Brain microvascular endothelial cell (primary cell): ENCODE measurements at regions not wholly inside any gene's neighbourhood (a gene's known extent, or its start where the extent isn't known, plus 50 kb on each side); places are given as distances from the start of the nearest gene placed in this dataset.

Source experiments
- DNase-seq: peaks from one replicate; pipeline ENCODE4 v3.0.0-alpha.2; 2020
- H3K27ac ChIP-seq: fragments of 250-450 bp; sonication (Bioruptor Pico); 2 replicates; pipeline ENCODE4 v1.5.1; 2020; ENCODE audit warnings: mild to moderate bottlenecking, moderate library complexity
- H3K27me3 ChIP-seq: fragments of 250-450 bp; sonication (Bioruptor Pico); replicated peaks from 2 replicates; pipeline ENCODE4 v1.5.1; 2020; ENCODE audit warnings: mild to moderate bottlenecking
- H3K36me3 ChIP-seq: fragments of 250-450 bp; sonication (Bioruptor Pico); replicated peaks from 2 replicates; pipeline ENCODE4 v1.5.1; 2020; ENCODE audit warnings: mild to moderate bottlenecking
- H3K4me3 ChIP-seq: 2 replicates; pipeline ENCODE4 v1.5.1; 2011; ENCODE audit warnings: low read depth, mild to moderate bottlenecking, control low read depth, low read length, moderate library complexity
- in situ Hi-C: cut with HindIII; loops from 2 replicates; pipeline ENCODE4 v1.10.0; 2017; ENCODE audit warnings: low sequenced_read_pairs, low pct_ligation_motif_present
- TF ChIP-seq, protein P1 (sequence below): IDR thresholded peaks from 2 replicates; pipeline ENCODE4 v1.5.1; 2011; ENCODE audit warnings: low read depth, mild to moderate bottlenecking, moderate library complexity, low read length, control low read depth, inconsistent platforms; ENCODE audit errors: missing control alignments

DNA sequence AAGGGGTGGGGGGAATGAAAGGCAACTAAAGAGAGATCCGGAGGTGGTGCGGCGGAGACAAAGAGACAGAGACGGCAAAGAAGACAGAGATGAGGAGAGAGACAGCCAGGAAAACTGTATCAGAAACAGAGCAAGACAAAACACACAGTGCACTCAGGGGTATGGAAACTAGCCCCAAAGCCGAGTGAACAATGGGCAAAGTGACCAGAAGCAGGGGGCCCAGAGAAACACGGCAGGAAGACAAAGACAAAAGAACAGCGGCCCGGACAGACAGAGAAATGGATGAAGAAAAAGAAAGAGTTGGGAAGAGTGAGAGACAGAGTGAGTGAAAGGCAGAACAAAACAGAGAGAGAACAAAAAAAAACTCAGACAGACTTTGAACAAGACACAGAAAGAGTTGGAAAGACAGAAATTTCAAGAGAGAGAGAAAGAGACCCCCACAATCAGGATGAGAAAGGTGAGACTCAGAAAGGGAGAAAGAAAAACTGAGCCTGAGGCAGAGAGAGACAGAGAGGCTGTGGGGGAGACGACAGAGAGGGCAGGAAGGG, 60.6 kb upstream of the PAX2 start:
- peaks cover 67% of the 10 kb centered on the region for H3K27me3 ChIP-seq
- H3K36me3 ChIP-seq: no peaks in the 10 kb centered on the region
- DNase-seq: no peak
- in situ Hi-C loops: no loop called here
- TF ChIP-seq, protein P1, sequence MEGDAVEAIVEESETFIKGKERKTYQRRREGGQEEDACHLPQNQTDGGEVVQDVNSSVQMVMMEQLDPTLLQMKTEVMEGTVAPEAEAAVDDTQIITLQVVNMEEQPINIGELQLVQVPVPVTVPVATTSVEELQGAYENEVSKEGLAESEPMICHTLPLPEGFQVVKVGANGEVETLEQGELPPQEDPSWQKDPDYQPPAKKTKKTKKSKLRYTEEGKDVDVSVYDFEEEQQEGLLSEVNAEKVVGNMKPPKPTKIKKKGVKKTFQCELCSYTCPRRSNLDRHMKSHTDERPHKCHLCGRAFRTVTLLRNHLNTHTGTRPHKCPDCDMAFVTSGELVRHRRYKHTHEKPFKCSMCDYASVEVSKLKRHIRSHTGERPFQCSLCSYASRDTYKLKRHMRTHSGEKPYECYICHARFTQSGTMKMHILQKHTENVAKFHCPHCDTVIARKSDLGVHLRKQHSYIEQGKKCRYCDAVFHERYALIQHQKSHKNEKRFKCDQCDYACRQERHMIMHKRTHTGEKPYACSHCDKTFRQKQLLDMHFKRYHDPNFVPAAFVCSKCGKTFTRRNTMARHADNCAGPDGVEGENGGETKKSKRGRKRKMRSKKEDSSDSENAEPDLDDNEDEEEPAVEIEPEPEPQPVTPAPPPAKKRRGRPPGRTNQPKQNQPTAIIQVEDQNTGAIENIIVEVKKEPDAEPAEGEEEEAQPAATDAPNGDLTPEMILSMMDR: no peak
- no peak overlapping the region for H3K27ac ChIP-seq
- H3K4me3 ChIP-seq: no peak overlapping the region

DNA sequence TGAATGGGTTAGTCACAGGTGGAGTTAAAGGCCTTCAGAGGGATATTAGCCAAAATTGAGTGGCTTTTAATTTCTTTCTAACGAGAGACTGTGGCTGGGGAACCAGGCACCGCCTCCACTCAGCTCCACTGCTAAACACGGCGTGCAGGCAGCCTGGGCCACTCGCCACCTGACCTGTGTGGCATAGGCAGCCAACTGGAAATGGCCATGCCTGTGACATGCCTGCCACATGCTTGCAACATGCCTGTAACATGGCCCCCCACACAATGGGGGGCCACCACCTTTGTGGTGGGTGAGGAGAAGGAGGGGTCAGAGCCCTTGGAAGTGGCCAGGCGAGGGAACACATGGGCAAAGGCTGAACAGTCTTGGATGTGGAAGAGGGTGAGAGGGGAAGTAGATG, 60.1 kb upstream of the PAX2 start:
- Histone ChIP-seq H3K27ac (no peak overlapping the region), H3K27me3 (peaks cover 67% of the 10 kb centered on the region), H3K36me3 (no peaks in the 10 kb centered on the region), H3K4me3 (no peak overlapping the region)
- TF ChIP-seq, protein P1: no peak
- in situ Hi-C loops: no loop called here
- no peak for DNase-seq

DNA sequence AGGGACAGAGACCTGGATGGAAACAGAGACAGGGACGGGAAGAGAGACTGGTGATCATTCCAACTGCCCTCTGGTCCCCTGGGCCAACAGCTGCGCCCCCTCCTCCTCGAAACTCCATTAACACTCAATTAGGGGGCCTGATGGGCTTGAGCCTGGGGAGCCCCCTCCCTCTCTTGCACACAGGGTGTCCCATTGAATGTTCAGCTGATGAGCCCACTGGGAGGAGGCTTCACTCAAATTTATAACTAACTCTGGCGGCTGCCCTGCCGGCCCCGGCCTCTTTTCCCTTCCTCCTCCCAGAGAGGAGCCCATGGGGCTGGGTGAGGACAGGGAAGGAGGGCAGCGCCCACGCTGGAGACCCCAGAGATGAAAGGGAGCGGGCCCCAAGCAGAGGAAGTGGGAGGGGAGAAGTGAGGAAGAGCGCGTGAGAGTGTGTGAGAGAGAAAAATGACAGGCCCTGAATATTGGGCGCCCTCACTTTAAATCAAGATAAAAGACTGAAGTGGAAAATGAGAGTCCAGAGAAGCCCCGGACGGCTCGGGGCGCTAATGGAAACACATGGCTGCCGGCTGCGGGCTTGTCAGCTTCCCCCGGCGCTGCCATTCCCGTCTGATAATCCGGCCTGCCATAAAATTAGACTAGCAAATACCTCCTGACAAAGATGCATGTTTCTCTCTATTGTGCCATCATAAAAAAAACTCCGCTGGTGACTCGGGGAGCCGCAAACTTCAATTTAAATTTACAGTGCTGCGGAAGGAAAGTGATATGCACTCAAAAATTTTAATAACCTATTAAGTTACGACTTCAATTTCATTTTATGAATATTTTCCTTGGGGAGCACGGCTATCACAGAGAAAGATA, 58.0 kb upstream of the PAX2 start:
- Histone ChIP-seq H3K36me3 (no peaks in the 10 kb centered on the region), H3K27ac (no peak overlapping the region), H3K4me3 (no peak overlapping the region), H3K27me3 (peaks cover 55% of the 10 kb centered on the region)
- in situ Hi-C loops: no loop called here
- DNase-seq: no peak
- TF ChIP-seq, protein P1: no peak

DNA sequence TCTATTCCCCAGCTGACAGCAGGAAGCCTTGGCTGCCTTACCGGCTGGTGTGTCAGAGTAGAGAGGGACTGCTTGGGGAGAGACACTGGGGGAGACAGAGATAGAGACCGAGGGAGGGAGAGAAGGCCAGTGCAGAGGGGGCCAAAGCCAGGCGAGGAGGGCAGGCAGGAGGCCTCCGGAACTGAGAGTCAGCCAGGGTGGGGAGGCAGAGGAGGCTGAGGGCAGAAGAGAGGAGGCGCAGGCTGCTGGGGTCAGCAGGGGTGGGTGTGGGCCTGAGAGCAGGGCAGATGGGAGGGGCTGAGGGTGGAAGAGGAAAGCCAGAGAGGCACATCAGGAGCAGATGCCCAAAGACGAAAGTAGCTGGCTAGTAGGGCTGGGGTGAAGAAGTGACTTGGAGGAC, 57.2 kb upstream of the PAX2 start:
- in situ Hi-C loops: no loop called here
- H3K27ac ChIP-seq: no peak overlapping the region
- DNase-seq: no peak

GRCh38 chr10:100693821-100694220, 51.6 kb upstream of the PAX2 start:
- TF ChIP-seq, protein P1: no peak
- no peak for DNase-seq
- Histone ChIP-seq H3K4me3 (no peak overlapping the region), H3K36me3 (no peaks in the 10 kb centered on the region), H3K27ac (no peak overlapping the region), H3K27me3 (peaks cover 10% of the 10 kb centered on the region)
- in situ Hi-C loops: no loop called here

More for the DNA sequence above, 57.2 kb upstream of the PAX2 start:
- TF ChIP-seq, protein P1: no peak
- H3K36me3 ChIP-seq: no peaks in the 10 kb centered on the region
- peaks cover 46% of the 10 kb centered on the region for H3K27me3 ChIP-seq
- H3K4me3 ChIP-seq: no peak overlapping the region
